Spleen (tissue), 7 donors: ENCODE measurements at regions not wholly inside any gene's neighbourhood (a gene's known extent, or its start where the extent isn't known, plus 50 kb on each side); places are given as distances from the start of the nearest gene placed in this dataset.
"Not testable (repeated sequence)": the region's sequence is repeated elsewhere in the genome, so short reads cannot be mapped to it uniquely, and the experiment has no call there.

Experiments
- POLR2A ChIP-seq, 3 donors: fragments of 450-650 bp; IDR thresholded peaks; one replicate each; pipeline ENCODE4 v1.5.1; 2017; ENCODE audit warnings: antibody characterized with exemption in 3 of 3, mild to moderate bottlenecking in 1 of 3
- POLR2AphosphoS5 ChIP-seq, 3 donors: sonication (generic); formaldehyde crosslinking; IDR thresholded peaks; one replicate each; pipeline ENCODE4 v1.5.1; 2017; ENCODE audit warnings: antibody characterized with exemption in 3 of 3
- TF ChIP-seq, protein P1 (sequence below), 11 experiments: fragments of 200-600 bp in 7 of 11; fragments of 450-650 bp in 4 of 11; sonication (generic) in 4 of 11; IDR thresholded peaks in 8 of 11; conservative IDR thresholded peaks in 3 of 11; 1 replicate in 7 of 11; 2 replicates in 4 of 11; pipeline versions ENCODE4 v1.4.0 to v1.8.0; 2016 to 2021; ENCODE audit warnings: antibody characterized with exemption in 11 of 11, inconsistent platforms in 4 of 11, mild to moderate bottlenecking in 1 of 11
- donor health status: DM: no; HTN: no; CAD: no; lungs with moderate emphysema.
- donor health status: DM: no; HTN: no; CAD: no.
- donor health status: DM: no; HTN: no; CAD: no.

DNA sequence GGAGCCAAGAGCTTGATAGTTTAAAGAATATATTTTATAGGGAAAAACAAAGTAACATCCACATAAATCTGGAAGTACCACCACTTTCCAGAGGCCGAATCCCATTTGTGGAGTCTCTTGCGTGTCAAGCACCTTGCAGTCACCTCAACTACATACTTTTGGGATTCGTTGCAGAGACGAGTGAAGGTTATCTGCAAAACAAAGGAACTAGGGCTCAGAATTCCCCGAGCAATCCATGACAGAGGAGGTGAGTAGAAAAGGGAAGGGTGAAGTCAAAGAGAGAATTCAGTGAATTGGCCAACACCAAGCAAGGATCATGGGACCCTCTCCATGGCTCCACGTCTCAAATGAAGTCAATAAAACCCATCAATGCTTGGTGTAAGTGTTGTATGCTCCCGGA, 80.3 kb downstream of the UNC93B1 start:
- TF ChIP-seq, protein P1, sequence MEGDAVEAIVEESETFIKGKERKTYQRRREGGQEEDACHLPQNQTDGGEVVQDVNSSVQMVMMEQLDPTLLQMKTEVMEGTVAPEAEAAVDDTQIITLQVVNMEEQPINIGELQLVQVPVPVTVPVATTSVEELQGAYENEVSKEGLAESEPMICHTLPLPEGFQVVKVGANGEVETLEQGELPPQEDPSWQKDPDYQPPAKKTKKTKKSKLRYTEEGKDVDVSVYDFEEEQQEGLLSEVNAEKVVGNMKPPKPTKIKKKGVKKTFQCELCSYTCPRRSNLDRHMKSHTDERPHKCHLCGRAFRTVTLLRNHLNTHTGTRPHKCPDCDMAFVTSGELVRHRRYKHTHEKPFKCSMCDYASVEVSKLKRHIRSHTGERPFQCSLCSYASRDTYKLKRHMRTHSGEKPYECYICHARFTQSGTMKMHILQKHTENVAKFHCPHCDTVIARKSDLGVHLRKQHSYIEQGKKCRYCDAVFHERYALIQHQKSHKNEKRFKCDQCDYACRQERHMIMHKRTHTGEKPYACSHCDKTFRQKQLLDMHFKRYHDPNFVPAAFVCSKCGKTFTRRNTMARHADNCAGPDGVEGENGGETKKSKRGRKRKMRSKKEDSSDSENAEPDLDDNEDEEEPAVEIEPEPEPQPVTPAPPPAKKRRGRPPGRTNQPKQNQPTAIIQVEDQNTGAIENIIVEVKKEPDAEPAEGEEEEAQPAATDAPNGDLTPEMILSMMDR (IDR thresholded peaks at IDR 0.05 in 8 of 11, conservative IDR thresholded peaks at IDR 0.05 in 3 of 11), result not testable (repeated sequence)
- not testable (repeated sequence) for TF ChIP-seq POLR2A, POLR2AphosphoS5 (IDR thresholded peaks at IDR 0.05)
